Endodermal cell (in vitro differentiated cells): ENCODE measurements at regions not wholly inside any gene's neighbourhood (a gene's known extent, or its start where the extent isn't known, plus 50 kb on each side); places are given as distances from the start of the nearest gene placed in this dataset.
A peak's percentile ranks its signal among the peaks of the same experiment; 100 is the strongest.
"Not testable (repeated sequence)": the region's sequence is repeated elsewhere in the genome, so short reads cannot be mapped to it uniquely, and the experiment has no call there.

Source experiments
- DNase-seq: peaks from one replicate; pipeline ENCODE4 v3.0.0-alpha.2; 2017
- H3K27ac ChIP-seq: 2 replicates; pipeline ENCODE4 v1.5.1; 2013; ENCODE audit warnings: mild to moderate bottlenecking, low read depth, low read length, moderate library complexity
- H3K27me3 ChIP-seq: 2 replicates; pipeline ENCODE4 v1.6.1; 2013; ENCODE audit warnings: mild to moderate bottlenecking, low read length, moderate library complexity; ENCODE audit not compliant: insufficient read depth, control insufficient read depth, poor library complexity, severe bottlenecking
- H3K36me3 ChIP-seq: 2 replicates; pipeline ENCODE4 v1.7.0; 2013; ENCODE audit warnings: mild to moderate bottlenecking, low read length, moderate library complexity; ENCODE audit not compliant: control insufficient read depth, insufficient read depth
- H3K4me1 ChIP-seq: one replicate; pipeline ENCODE4 v1.7.0; 2013; ENCODE audit warnings: low read length; ENCODE audit not compliant: control insufficient read depth, insufficient read depth
- H3K4me3 ChIP-seq: 2 replicates; pipeline ENCODE4 v1.5.1; 2013; ENCODE audit warnings: mild to moderate bottlenecking, low read length, moderate library complexity
- H3K9ac ChIP-seq: 2 replicates; pipeline ENCODE4 v1.6.1; 2013; ENCODE audit warnings: mild to moderate bottlenecking, low read length, moderate library complexity; ENCODE audit not compliant: poor library complexity, severe bottlenecking; ENCODE audit errors: extremely low read depth
- H3K9me3 ChIP-seq: 2 replicates; pipeline ENCODE4 v1.6.1; 2013; ENCODE audit warnings: mild to moderate bottlenecking, low read length, moderate library complexity; ENCODE audit not compliant: control insufficient read depth
- H3K27ac Mint-ChIP-seq: 2 replicates; pipeline ENCODE4 v1.8.0; 2020; ENCODE audit warnings: mixed read lengths
- H3K27me3 Mint-ChIP-seq: 2 replicates; pipeline ENCODE4 v1.8.0; 2021; ENCODE audit warnings: mild to moderate bottlenecking, mixed read lengths; ENCODE audit not compliant: insufficient read depth
- H3K36me3 Mint-ChIP-seq: 2 replicates; pipeline ENCODE4 v1.8.0; 2020; ENCODE audit warnings: low read depth, mixed read lengths
- H3K4me1 Mint-ChIP-seq: 2 replicates; pipeline ENCODE4 v1.8.0; 2020; ENCODE audit warnings: mixed read lengths
- H3K4me3 Mint-ChIP-seq: 2 replicates; pipeline ENCODE4 v1.8.0; 2020; ENCODE audit warnings: mild to moderate bottlenecking, moderate library complexity, mixed read lengths
- H3K9me3 Mint-ChIP-seq: 2 replicates; pipeline ENCODE4 v1.8.0; 2020; ENCODE audit warnings: mild to moderate bottlenecking, mixed read lengths
- CTCF ChIP-seq: fragments of 200-600 bp; sonication (generic); conservative IDR thresholded peaks from 2 replicates; pipeline ENCODE4 v1.5.0; 2021; ENCODE audit warnings: antibody characterized with exemption, mild to moderate bottlenecking
- WGBS, 2 experiments: methylation state at CpG; one replicate each; pipeline versions ENCODE4 v1.1.5 to v1.1.7; 2013; ENCODE audit warnings: missing lambda C conversion rate in 2 of 2, mixed read lengths in 1 of 2; ENCODE audit not compliant: insufficient coverage in 1 of 2, insufficient read length in 1 of 2; 5-methylcytosine and 5-hydroxymethylcytosine counted together

GRCh38 chr14:101683365-101683764, 78.1 kb upstream of the PPP2R5C start:
- no peaks in the 10 kb centered on the region for H3K27me3 ChIP-seq
- peaks cover 36% of the 10 kb centered on the region for H3K27me3 Mint-ChIP-seq

GRCh38 chr14:101687756-101688546, 73.6 kb upstream of the PPP2R5C start:
- no peaks in the 10 kb centered on the region for H3K36me3 Mint-ChIP-seq
- no peak for TF ChIP-seq CTCF
- H3K27me3 Mint-ChIP-seq: peaks cover 58% of the 10 kb centered on the region
- no peak for DNase-seq
- Histone ChIP-seq H3K9ac (no peak overlapping the region), H3K4me3 (peak overlapping the region; percentile 48), H3K27ac (no peak overlapping the region), H3K36me3 (no peaks in the 10 kb centered on the region), H3K9me3 (peaks cover 27% of the 10 kb centered on the region), H3K27me3 (no peaks in the 10 kb centered on the region), H3K4me1 (peaks cover 17% of the 10 kb centered on the region)
- no peak overlapping the region for H3K27ac Mint-ChIP-seq
- H3K4me3 Mint-ChIP-seq: no peak overlapping the region
- peaks cover 28% of the 10 kb centered on the region for H3K4me1 Mint-ChIP-seq
- peaks cover 22% of the 10 kb centered on the region for H3K9me3 Mint-ChIP-seq
- WGBS, 2 experiments: 81 to 88% methylated on average over 3 to 6 of the region's 6 CpGs

More at GRCh38 chr14:101683365-101683764, 78.1 kb upstream of the PPP2R5C start:
- peaks cover under 1% of the 10 kb centered on the region for H3K9me3 ChIP-seq
- Mint-ChIP-seq H3K4me1 (peaks cover 33% of the 10 kb centered on the region), H3K36me3 (no peaks in the 10 kb centered on the region), H3K27ac (no peak overlapping the region), H3K9me3 (peaks cover 5% of the 10 kb centered on the region), H3K4me3 (no peak overlapping the region)
- H3K27ac ChIP-seq: no peak overlapping the region
- H3K4me3 ChIP-seq: no peak overlapping the region
- 85 to 89% methylated on average over 5 to 6 of the region's 6 CpGs for WGBS, 2 experiments
- no peak for DNase-seq
- no peak for TF ChIP-seq CTCF
- peaks cover 17% of the 10 kb centered on the region for H3K4me1 ChIP-seq
- H3K9ac ChIP-seq: no peak overlapping the region
- no peaks in the 10 kb centered on the region for H3K36me3 ChIP-seq

GRCh38 chr14:101689039-101689501, 72.4 kb upstream of the PPP2R5C start:
- peaks cover 50% of the 10 kb centered on the region for H3K27me3 Mint-ChIP-seq
- H3K9me3 ChIP-seq: peaks cover 27% of the 10 kb centered on the region

GRCh38 chr14:101689966-101690365, 71.5 kb upstream of the PPP2R5C start:
- not testable (repeated sequence) for H3K36me3 ChIP-seq, H3K9ac ChIP-seq, H3K36me3 Mint-ChIP-seq, H3K4me3 Mint-ChIP-seq, H3K27ac Mint-ChIP-seq, H3K4me1 ChIP-seq, H3K27ac ChIP-seq, DNase-seq, H3K27me3 ChIP-seq, H3K4me3 ChIP-seq
- WGBS, 2 experiments: 93 to 96% methylated on average over 9 to 12 of the region's 12 CpGs
- peaks cover 10% of the 10 kb centered on the region for H3K4me1 Mint-ChIP-seq
- peaks cover 22% of the 10 kb centered on the region for H3K9me3 Mint-ChIP-seq
- H3K9me3 ChIP-seq: peaks cover 27% of the 10 kb centered on the region
- peaks cover 50% of the 10 kb centered on the region for H3K27me3 Mint-ChIP-seq

More at GRCh38 chr14:101689039-101689501, 72.4 kb upstream of the PPP2R5C start:
- Mint-ChIP-seq H3K9me3 (peaks cover 22% of the 10 kb centered on the region), H3K4me1 (peaks cover 18% of the 10 kb centered on the region), H3K36me3 (no peaks in the 10 kb centered on the region), H3K27ac (no peak overlapping the region), H3K4me3 (no peak overlapping the region)
- Histone ChIP-seq H3K4me1 (peaks cover 10% of the 10 kb centered on the region), H3K9ac (no peak overlapping the region), H3K27me3 (no peaks in the 10 kb centered on the region), H3K4me3 (no peak overlapping the region), H3K36me3 (no peaks in the 10 kb centered on the region), H3K27ac (no peak overlapping the region)
- DNase-seq: no peak
- WGBS, 2 experiments: 94 to 100% methylated on average over 7 to 25 of the region's 25 CpGs
- TF ChIP-seq CTCF: no peak
